GM18520 (cell line): ENCODE measurements at regions not wholly inside any gene's neighbourhood (a gene's known extent, or its start where the extent isn't known, plus 50 kb on each side); places are given as distances from the start of the nearest gene placed in this dataset.

Source experiments
- ATAC-seq: cut with Tn5 transposase; IDR thresholded peaks from one replicate; pipeline ENCODE4 v1.9.1; 2021; ENCODE audit not compliant: unreplicated experiment

DNA sequence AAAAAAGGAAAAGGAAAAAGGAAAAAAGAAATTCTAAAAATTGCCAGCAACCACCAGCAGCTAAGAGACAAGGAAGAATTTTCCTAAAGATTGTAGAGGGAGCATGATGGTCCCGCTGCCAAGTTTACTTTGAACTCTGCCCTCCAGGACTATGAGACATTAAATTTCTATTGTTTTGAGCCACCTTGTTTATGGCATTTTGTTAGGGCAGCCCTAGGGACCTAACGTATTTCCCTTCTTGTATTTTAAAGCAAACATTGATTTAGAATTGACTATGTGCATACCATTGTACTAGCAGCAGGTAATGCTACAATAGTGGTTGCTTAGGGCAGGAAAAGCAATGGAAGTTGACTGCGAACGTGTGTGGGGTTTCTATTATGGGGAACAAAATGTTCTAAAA lies 1414.2 kb downstream of the EFNB2 start:
- no peak for ATAC-seq

DNA sequence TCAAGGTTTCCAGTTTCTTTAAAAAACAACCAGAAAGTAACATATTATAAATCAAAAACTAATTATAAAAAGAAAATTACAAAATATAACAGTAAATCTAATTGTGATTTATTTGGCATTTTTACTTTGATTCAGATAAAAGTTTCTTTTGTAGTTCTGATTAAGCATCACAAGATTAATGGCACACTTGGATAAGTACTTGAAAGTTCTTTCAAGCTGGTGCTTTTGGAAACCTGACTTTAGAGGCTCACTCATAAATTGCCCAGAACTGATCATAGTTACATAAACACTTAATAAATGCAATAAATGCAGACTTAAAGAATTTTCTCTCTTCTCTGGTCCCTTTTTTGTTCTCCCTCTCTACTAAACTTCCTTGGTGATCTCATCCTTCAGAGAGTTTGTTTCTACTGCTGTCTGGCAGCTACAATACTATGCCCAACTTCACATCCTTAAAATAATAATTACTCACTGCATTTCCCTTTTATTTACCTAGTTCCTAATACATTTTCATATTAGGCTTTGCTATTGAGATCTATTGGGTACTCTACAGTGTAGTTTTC lies 1417.0 kb downstream of the EFNB2 start:
- ATAC-seq = no peak

DNA sequence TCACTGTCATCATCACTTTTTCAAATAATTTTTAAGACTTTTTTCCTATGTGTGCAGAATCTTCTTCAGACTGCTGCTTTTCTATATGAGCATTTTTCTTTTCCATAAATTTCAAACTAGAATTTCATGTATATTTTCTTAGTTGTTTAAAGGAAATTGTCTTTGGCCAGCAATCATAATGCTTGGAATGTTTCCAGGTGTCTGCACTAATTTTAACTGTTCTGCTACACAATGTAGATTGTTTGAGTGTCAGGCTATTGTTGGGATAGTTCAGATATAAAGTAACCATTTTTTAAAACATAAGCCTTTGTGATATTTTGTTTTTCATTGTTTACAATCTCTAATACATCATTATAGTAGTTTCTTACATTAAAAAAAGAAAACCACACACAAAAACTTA lies 1418.5 kb downstream of the EFNB2 start:
- ATAC-seq = no peak

GRCh38 chr13:105112561-105112960 lies 1422.9 kb downstream of the EFNB2 start:
- no peak for ATAC-seq

- ATAC-seq = no peak
Observed at GRCh38 chr13:105107781-105108180, 1427.7 kb downstream of the EFNB2 start.

- ATAC-seq = no peak
Observed at GRCh38 chr13:105105471-105105870, 1430.0 kb downstream of the EFNB2 start.

- no peak for ATAC-seq
Observed at GRCh38 chr13:105097521-105097920, 1437.9 kb downstream of the EFNB2 start.

DNA sequence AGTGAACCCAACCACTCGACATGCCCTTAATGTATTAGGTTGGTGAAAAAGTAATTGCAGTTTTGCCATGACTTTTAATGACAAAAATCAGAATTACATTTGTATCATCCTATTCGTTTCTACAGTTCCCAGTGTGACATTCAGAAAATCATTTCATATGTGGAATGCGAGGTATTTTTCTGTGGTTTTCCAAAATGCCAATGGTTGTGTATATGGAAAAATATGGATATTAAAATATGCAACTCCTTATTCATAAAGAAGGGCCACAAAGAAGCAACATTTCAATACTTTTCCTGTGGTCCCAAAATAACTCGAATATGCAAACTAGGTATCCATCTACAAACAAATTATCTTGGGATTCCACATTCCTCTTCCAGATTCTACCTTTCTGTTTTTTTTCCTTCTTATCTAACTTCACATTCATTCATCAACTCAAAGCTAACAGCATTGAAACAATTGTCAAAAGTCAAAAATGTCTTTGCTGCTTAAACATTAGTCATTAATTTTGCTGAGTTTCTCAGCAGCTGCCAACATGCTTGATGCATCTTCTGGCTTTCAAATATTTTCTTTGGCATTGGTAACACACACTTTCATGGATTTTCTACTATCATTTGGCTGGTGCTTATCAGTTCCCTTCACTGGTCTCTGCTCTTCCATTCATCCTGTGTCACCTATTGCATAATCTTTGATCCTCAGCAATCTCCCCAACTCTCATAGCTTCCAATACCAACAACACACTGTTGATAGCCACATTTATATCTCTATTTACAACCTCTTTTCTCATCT lies 1445.4 kb downstream of the EFNB2 start:
- ATAC-seq = no peak

- no peak for ATAC-seq
Observed at GRCh38 chr13:105087945-105088344, 1447.5 kb downstream of the EFNB2 start.

DNA sequence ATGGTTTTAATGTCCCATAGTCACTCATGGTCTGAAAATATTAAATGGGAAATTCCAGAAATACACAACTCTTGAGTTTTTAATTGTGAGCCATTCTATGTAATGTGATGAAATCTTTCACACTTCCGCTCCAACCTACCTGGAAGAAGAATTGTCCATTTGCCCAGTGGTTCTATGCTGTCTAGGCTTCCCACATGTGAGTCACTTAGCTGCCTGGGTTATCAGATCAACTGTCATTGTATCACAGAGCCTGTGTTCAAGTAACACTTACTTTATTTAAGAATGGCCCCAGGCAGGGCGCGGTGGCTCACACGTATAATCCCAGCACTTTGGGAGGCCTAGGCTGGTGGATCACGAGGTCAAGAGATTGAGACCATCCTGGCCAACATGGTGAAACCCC lies 1450.5 kb downstream of the EFNB2 start:
- ATAC-seq = no peak

DNA sequence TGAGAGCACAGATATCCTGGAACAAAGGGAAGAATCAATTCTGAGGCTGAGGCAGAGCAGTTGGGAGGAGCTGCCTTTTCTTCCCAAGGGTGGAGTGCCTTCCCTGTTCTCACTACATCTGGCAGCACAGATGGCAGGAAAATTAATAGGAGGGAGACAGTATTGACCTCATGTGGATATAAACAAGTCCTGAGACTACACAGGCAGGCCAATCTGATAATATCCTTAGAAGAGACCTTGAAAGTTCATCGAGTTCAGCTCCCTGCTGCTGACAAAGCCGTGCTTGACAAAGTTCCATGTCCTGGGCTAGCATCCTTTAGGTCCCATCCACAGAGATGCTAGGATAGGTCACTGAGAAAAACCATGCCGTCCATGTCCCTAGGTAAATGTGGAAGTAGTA lies 1451.5 kb downstream of the EFNB2 start:
- no peak for ATAC-seq

DNA sequence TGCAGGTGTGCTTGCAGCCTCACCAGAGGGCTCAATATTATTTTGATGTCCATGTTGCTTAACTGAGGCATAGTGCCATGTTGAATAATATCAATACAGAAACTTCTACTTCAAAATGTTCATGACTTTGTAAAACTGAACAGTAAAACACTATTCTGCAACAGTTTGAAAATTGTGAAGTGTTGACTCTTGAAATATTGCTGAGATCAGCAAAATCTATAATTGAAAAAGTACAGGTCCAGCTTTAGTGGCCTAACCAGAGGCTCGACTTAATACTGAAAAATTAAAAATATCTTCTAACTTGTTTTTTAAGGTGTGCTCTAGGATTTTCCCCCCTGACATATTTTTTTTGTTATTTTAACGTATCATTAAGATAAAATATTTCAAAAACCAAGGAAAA lies 1460.7 kb downstream of the EFNB2 start:
- ATAC-seq = no peak

DNA sequence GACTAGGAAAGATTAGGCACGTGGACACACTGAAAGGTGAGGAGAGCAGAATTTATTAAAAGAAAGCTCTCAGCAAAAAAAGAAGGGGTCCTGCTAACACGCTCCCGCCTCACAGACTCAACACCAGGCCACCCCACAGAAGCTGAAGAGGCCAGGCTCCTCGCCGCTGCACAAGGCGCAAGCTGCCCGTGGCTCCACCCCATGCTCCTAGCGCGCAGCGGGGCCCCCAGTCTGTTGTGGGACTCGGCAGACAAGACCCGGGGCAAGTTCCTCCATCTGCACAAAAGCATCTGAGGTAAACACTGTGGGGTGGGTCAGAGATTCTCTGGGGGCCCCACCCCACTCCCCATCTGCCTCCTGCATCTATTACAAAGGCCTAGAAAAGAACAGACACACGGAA lies 1462.4 kb downstream of the EFNB2 start:
- no peak for ATAC-seq

- ATAC-seq = no peak
Observed at GRCh38 chr13:105070452-105070851, 1465.0 kb downstream of the EFNB2 start.

GRCh38 chr13:105069106-105069505 lies 1466.4 kb downstream of the EFNB2 start:
- ATAC-seq = no peak

DNA sequence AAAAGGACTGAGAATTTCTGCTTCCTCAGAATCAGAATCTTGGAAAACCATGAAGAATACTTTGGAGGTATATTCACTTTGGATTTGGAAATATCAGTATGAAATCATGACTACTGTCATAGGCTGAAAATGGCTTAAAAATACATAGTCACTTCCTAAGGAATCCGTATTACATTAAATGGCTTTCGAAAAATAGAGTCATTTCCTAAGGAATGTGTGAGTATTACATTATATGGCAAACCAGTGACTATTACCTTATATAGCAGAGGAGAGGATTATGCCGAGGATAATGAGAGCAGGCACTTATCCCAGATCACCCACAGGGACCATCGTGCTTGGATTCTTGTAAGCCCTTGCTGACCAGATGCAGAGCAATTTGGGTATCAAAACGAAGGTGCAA lies 1471.8 kb downstream of the EFNB2 start:
- no peak for ATAC-seq

DNA sequence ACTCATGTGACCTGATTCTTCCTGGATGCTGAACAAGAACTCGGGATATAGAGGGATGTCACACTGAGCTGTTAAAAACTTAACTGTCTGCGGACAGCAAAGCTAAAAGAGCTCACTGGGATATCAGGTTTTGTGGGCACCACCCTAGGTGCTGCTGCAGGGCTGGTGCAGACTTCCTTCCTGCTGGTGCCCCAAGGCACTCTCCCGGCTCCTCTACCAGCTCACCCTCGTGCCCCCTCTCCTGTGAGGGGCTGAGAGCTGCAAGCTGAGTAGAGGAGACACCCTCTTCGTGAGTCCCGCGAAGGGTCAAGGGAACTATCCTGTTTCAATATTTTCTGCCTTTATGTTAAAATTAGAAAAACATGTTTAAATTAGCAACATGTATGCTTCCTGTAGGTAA lies 1475.7 kb downstream of the EFNB2 start:
- no peak for ATAC-seq

DNA sequence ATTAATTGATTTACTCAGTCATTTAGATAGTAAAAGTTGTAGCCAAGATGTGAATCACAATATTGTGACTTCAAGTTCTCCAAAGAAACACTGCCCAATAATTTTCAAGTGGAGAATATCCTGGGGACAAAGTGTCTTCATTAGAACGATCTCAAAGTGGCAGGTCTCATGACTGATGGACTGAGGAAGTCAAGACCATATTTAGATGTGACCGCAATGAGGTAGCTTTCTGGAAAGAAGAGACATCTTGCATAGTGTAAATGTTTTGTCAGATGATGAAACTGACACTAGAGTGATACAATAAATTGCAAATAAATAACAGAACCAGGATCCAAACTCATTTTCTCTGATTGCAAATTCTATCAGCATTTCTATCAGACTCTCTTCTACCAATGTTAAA lies 1476.9 kb downstream of the EFNB2 start:
- ATAC-seq = no peak

- no peak for ATAC-seq
Observed at GRCh38 chr13:105052711-105053110, 1482.8 kb downstream of the EFNB2 start.

DNA sequence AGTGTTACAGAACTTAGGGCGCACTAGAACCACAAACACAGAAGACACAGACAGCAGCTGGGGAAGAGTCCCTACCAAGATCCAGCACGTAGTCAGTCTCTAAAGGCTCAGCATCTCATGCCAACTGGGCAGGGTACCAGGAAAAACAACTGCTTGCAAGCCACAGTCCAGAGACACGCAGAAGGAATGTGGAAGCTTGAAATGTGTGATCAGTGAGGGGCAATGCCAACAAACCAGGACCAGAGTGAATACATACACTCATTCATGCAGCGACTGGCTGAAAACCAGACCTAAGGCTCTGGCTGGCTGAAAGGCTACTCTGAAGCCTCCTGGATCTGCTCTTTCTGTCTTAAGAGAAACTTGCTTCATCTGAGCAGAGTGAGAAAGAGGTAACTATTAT lies 1484.8 kb downstream of the EFNB2 start:
- no peak for ATAC-seq

DNA sequence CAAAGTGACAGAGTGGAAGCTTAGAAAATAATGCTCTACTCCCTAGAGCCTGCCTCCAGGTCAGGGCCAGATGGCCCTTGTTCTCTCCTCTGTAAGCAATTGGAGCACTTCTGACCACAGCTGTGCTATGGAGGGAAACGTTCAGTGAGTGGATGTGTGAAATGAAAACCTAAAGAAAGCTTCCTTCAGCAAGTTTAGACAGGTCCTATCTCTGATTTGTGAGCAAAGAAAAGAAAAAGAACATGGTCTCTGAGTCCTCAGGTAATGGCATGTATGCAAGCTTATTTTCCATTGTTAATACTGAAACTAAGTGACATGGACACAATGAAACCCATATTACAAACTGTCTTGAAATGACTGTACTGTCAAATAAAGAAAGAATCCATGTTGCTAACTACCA lies 1486.8 kb downstream of the EFNB2 start:
- peak; percentile 97 for ATAC-seq

GRCh38 chr13:105047676-105048295 lies 1487.7 kb downstream of the EFNB2 start:
- ATAC-seq = no peak
